ENCODE measurements at regions not wholly inside any gene's neighbourhood (a gene's known extent, or its start where the extent isn't known, plus 50 kb on each side); places are given as distances from the start of the nearest gene placed in this dataset.

DNA sequence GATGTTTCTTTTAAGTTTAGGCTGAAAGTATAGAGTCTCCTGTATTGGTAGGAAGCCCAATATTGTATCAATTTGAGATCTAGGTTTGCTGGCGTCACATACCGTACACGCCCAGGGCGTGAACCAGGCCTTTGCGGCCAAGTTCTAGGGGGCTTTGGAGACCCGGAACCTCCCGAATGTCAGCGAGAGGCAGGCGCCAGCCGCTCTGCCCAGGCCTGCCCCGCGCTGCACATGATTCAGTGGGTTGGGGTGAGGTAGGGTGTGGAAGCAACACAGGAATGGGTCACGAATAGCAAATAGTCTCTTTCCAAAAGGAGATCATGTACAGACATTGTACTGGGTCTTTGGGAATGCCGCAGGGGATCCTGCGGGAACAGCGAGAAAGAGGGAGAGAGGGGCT lies 195.7 kb upstream of the FAT1 start:
- Histone ChIP-seq H3K36me3 (ENCODE audit: control insufficient read depth in 2 of 2, insufficient read depth in 1 of 2, low read length in 2 of 2) (no peaks in the 10 kb centered on the region), H3K4me3 (ENCODE audit: low read depth, low read length) (no peak overlapping the region), H3K4me1 (ENCODE audit: control insufficient read depth, insufficient read depth, low read length) (no peaks in the 10 kb centered on the region), H3K27ac (ENCODE audit: extremely low read depth, low read depth, low read length) (no peak overlapping the region), H3K9me3 (ENCODE audit: control insufficient read depth, insufficient read depth, low read depth, low read length) (no peaks in the 10 kb centered on the region)
- CTCF ChIA-PET = no interaction called here
- TF ChIP-seq, protein P1, sequence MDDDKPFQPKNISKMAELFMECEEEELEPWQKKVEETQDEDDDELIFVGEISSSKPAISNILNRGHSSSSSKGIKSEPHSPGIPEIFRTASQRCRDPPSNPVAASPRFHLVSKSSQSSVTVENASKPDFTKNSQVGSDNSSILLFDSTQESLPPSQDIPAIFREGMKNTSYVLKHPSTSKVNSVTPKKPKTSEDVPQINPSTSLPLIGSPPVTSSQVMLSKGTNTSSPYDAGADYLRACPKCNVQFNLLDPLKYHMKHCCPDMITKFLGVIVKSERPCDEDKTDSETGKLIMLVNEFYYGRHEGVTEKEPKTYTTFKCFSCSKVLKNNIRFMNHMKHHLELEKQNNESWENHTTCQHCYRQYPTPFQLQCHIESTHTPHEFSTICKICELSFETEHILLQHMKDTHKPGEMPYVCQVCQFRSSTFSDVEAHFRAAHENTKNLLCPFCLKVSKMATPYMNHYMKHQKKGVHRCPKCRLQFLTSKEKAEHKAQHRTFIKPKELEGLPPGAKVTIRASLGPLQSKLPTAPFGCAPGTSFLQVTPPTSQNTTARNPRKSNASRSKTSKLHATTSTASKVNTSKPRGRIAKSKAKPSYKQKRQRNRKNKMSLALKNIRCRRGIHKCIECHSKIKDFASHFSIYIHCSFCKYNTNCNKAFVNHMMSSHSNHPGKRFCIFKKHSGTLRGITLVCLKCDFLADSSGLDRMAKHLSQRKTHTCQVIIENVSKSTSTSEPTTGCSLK (tag by site-specific recombination; IDR thresholded peaks at IDR 0.05) = no peak
- no peak for TF ChIP-seq ZNF561 (tag by site-specific recombination; IDR thresholded peaks at IDR 0.05; ENCODE audit: borderline replicate concordance)
- no peak for TF ChIP-seq ZNF292 (tag by site-specific recombination; IDR thresholded peaks at IDR 0.05; ENCODE audit: borderline replicate concordance, low read depth)
- TF ChIP-seq, protein P2, sequence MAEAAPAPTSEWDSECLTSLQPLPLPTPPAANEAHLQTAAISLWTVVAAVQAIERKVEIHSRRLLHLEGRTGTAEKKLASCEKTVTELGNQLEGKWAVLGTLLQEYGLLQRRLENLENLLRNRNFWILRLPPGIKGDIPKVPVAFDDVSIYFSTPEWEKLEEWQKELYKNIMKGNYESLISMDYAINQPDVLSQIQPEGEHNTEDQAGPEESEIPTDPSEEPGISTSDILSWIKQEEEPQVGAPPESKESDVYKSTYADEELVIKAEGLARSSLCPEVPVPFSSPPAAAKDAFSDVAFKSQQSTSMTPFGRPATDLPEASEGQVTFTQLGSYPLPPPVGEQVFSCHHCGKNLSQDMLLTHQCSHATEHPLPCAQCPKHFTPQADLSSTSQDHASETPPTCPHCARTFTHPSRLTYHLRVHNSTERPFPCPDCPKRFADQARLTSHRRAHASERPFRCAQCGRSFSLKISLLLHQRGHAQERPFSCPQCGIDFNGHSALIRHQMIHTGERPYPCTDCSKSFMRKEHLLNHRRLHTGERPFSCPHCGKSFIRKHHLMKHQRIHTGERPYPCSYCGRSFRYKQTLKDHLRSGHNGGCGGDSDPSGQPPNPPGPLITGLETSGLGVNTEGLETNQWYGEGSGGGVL (tag by site-specific recombination; IDR thresholded peaks at IDR 0.05) = no peak
- POLR2A ChIA-PET = no interaction called here

DNA sequence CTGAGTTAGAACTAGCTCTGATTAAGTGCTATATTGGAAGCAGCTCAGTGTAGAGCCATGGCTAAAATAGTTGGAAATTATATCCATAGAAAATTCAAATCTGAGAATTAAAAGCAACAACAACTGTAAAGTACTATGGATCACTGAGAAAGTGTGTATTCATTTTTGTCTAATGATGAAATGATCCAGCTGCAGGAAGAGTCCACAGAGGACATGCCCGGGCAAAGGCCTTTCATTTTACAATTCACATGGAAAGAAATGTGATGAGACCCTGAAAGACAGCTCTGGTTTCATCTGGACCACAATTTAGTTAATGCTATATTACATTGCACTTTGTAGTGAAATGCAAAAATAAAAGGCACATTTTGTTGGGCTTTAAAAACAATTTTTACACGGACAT lies 196.8 kb upstream of the FAT1 start:
- no peak for TF ChIP-seq ZFP41 (tag by site-specific recombination; IDR thresholded peaks at IDR 0.05; ENCODE audit: borderline replicate concordance)
- no peak for TF ChIP-seq ZNF37A (tag by site-specific recombination; IDR thresholded peaks at IDR 0.05)
- no peak for TF ChIP-seq IKZF3 (tag by site-specific recombination; IDR thresholded peaks at IDR 0.05)
- TF ChIP-seq ZNF677 (tag by site-specific recombination; IDR thresholded peaks at IDR 0.05) = no peak
- TF ChIP-seq RBAK (tag by site-specific recombination; IDR thresholded peaks at IDR 0.05) = no peak
- TF ChIP-seq, protein P3, sequence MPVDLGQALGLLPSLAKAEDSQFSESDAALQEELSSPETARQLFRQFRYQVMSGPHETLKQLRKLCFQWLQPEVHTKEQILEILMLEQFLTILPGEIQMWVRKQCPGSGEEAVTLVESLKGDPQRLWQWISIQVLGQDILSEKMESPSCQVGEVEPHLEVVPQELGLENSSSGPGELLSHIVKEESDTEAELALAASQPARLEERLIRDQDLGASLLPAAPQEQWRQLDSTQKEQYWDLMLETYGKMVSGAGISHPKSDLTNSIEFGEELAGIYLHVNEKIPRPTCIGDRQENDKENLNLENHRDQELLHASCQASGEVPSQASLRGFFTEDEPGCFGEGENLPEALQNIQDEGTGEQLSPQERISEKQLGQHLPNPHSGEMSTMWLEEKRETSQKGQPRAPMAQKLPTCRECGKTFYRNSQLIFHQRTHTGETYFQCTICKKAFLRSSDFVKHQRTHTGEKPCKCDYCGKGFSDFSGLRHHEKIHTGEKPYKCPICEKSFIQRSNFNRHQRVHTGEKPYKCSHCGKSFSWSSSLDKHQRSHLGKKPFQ (tag by site-specific recombination; IDR thresholded peaks at IDR 0.05) = no peak
- TF ChIP-seq GLI2 (tag by site-specific recombination; IDR thresholded peaks at IDR 0.05; ENCODE audit: borderline replicate concordance, low read depth) = no peak
- no peak for TF ChIP-seq ZNF837 (tag by site-specific recombination; IDR thresholded peaks at IDR 0.05)
- TF ChIP-seq ZNF221 (tag by site-specific recombination; IDR thresholded peaks at IDR 0.05; ENCODE audit: borderline replicate concordance) = no peak
- TF ChIP-seq, protein P4, sequence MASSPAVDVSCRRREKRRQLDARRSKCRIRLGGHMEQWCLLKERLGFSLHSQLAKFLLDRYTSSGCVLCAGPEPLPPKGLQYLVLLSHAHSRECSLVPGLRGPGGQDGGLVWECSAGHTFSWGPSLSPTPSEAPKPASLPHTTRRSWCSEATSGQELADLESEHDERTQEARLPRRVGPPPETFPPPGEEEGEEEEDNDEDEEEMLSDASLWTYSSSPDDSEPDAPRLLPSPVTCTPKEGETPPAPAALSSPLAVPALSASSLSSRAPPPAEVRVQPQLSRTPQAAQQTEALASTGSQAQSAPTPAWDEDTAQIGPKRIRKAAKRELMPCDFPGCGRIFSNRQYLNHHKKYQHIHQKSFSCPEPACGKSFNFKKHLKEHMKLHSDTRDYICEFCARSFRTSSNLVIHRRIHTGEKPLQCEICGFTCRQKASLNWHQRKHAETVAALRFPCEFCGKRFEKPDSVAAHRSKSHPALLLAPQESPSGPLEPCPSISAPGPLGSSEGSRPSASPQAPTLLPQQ (tag by site-specific recombination; IDR thresholded peaks at IDR 0.05) = no peak
- no peak for TF ChIP-seq ZNF2 (tag by site-specific recombination; IDR thresholded peaks at IDR 0.05)
- no peak for TF ChIP-seq ZNF843 (tag by site-specific recombination; IDR thresholded peaks at IDR 0.05)
- no peak for TF ChIP-seq ZNF747 (tag by site-specific recombination; IDR thresholded peaks at IDR 0.05)
- no peak for TF ChIP-seq ZNF19 (tag by site-specific recombination; IDR thresholded peaks at IDR 0.05; ENCODE audit: low read depth)
- no peak for TF ChIP-seq ZIC2 (tag by site-specific recombination; IDR thresholded peaks at IDR 0.05)
- TF ChIP-seq ZBTB20 (tag by site-specific recombination; IDR thresholded peaks at IDR 0.05) = no peak
- H3K4me3 ChIP-seq (ENCODE audit: low read depth, low read length) = no peak overlapping the region
- POLR2A ChIA-PET = no interaction called here
- H3K36me3 ChIP-seq (ENCODE audit: control insufficient read depth in 2 of 2, insufficient read depth in 1 of 2, low read length in 2 of 2) = no peaks in the 10 kb centered on the region
- no peaks in the 10 kb centered on the region for H3K9me3 ChIP-seq (ENCODE audit: control insufficient read depth, insufficient read depth, low read depth, low read length)
- CTCF ChIA-PET = no interaction called here
- H3K27ac ChIP-seq (ENCODE audit: extremely low read depth, low read depth, low read length) = no peak overlapping the region
- no peaks in the 10 kb centered on the region for H3K4me1 ChIP-seq (ENCODE audit: control insufficient read depth, insufficient read depth, low read length)

Data from HEK293 (cell line).